Bronchial epithelial cell (primary cell): ENCODE measurements at regions not wholly inside any gene's neighbourhood (a gene's known extent, or its start where the extent isn't known, plus 50 kb on each side); places are given as distances from the start of the nearest gene placed in this dataset.

Source experiments
- DNase-seq: peaks from one replicate; pipeline ENCODE4 v3.0.0-alpha.2; 2010; ENCODE audit warnings: low read depth
- FAIRE-seq: peaks from 2 replicates; lab custom pipeline; 2011; peaks lifted over from hg19 to GRCh38; lab: Jason Lieb, UNC
- H3K27me3 ChIP-seq: 2 replicates; pipeline ENCODE4 v1.5.1; 2011; ENCODE audit warnings: low read length; ENCODE audit not compliant: control insufficient read depth, insufficient read depth
- H3K36me3 ChIP-seq: 2 replicates; pipeline ENCODE4 v1.5.1; 2011; ENCODE audit warnings: low read length; ENCODE audit not compliant: control insufficient read depth, insufficient read depth
- H3K4me3 ChIP-seq: 2 replicates; pipeline ENCODE4 v1.5.1; 2011; ENCODE audit warnings: mild to moderate bottlenecking, low read depth, low read length, control low read depth
- CTCF ChIP-seq: IDR thresholded peaks from 2 replicates; pipeline ENCODE4 v1.5.1; 2011; ENCODE audit warnings: mild to moderate bottlenecking, moderate library complexity, low read length, control low read depth, inconsistent platforms; ENCODE audit not compliant: insufficient read depth, severe bottlenecking

GRCh38 chr7:46881507-46882127 lies 700.3 kb downstream of the TNS3 start:
- no peak for TF ChIP-seq CTCF
- peak; percentile 68 for DNase-seq
- Histone ChIP-seq H3K27me3 (no peaks in the 10 kb centered on the region), H3K36me3 (no peaks in the 10 kb centered on the region), H3K4me3 (no peak overlapping the region)
- FAIRE-seq: peak; percentile 23

- FAIRE-seq (no peak), DNase-seq (no peak)
- no peaks in the 10 kb centered on the region for H3K27me3 ChIP-seq
- H3K36me3 ChIP-seq: no peaks in the 10 kb centered on the region
- no peak overlapping the region for H3K4me3 ChIP-seq
- TF ChIP-seq CTCF: no peak
Measured at GRCh38 chr7:46880508-46881196, 701.3 kb downstream of the TNS3 start.

DNA sequence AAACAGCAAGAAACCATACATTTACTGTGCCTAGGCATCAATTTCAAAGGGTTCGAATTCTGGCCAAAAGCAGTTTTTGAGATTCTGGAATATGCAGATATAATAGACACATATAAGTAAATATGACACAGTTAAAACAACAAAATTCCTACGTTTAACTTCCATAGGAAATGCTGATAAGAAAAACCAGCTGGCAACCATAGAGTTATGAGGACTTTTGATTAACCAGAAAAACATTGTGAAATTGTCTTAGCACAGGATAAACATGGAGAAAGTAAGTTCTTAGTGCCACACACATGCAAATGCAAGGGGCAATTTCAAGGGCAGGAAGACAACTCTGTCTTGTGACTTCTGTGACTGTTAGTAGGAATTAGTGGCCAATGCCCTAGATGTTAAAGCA lies 702.1 kb downstream of the TNS3 start:
- no peaks in the 10 kb centered on the region for H3K36me3 ChIP-seq
- FAIRE-seq: no peak

GRCh38 chr7:46871516-46871915 lies 710.4 kb downstream of the TNS3 start:
- no peaks in the 10 kb centered on the region for H3K36me3 ChIP-seq
- H3K4me3 ChIP-seq: no peak overlapping the region
- no peak for DNase-seq
- FAIRE-seq: no peak
- no peaks in the 10 kb centered on the region for H3K27me3 ChIP-seq
- TF ChIP-seq CTCF: no peak

More for the DNA sequence above, 702.1 kb downstream of the TNS3 start:
- Histone ChIP-seq H3K27me3 (no peaks in the 10 kb centered on the region), H3K4me3 (no peak overlapping the region)
- TF ChIP-seq CTCF: no peak
- no peak for DNase-seq

DNA sequence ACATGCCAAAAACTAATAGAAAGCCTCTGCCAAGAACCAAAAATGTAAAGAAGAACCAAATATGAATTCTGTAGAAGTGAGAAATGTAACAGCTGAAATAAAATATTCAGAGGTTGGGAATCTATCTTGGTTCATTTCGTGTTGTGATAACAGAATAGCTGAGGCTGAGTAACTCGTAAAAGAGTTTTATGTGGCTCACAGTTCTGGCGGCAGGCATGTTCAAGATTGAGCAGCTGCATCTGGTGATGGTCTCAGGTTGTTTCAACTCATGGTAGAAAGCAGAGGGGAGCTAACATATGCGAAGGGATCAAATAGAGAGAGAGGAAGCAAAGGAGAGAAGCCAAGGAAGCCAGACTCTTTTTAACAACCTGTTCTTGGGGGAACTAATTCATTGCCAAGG lies 717.2 kb downstream of the TNS3 start:
- no peaks in the 10 kb centered on the region for H3K36me3 ChIP-seq
- DNase-seq: no peak
- H3K4me3 ChIP-seq: no peak overlapping the region
- H3K27me3 ChIP-seq: no peaks in the 10 kb centered on the region
- no peak for FAIRE-seq
- TF ChIP-seq CTCF: no peak

DNA sequence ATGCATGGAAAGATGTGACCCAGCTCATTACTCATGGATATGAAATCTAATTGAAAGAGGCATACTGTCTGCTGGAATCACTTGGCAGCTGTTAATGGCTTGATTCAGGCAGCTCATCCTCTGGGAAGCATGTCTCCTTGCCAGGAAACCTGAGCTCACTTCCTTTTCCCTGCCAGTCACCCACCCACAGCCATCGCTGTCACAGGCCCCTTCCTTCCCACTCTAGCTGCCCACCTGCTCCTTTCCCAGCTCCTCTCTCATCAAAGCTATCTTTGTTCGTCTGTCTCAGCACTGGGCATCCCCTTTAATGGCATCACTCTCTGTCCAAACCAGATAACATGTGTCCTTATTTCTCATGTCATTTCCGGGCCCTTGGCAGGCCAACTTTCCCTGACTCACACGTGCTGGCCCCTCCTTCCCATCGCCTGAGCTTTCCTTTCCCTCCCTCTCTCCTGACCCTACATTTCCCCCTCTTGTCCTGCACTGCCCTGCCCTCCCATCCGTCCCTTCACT lies 721.9 kb downstream of the TNS3 start:
- H3K27me3 ChIP-seq: no peaks in the 10 kb centered on the region
- no peak for FAIRE-seq
- H3K4me3 ChIP-seq: no peak overlapping the region
- DNase-seq: peak; percentile 40
- TF ChIP-seq CTCF: no peak
- no peaks in the 10 kb centered on the region for H3K36me3 ChIP-seq
